ENCODE measurements at regions not wholly inside any gene's neighbourhood (a gene's known extent, or its start where the extent isn't known, plus 50 kb on each side); places are given as distances from the start of the nearest gene placed in this dataset.

- Histone ChIP-seq H3K79me2 (ENCODE audit: low read depth) (no peaks in the 10 kb centered on the region), H3K9me2 (ENCODE audit: insufficient read depth) (no peaks in the 10 kb centered on the region), H3F3A (ENCODE audit: insufficient read depth, low read depth) (peaks cover 21% of the 10 kb centered on the region; the same call in 1 of the 2 replicates), H3K9me3 (ENCODE audit: insufficient read depth, low read depth) (peaks cover 20% of the 10 kb centered on the region), H4K20me1 (ENCODE audit: insufficient read depth) (no peaks in the 10 kb centered on the region), H3K36me3 (ENCODE audit: low read depth) (no peaks in the 10 kb centered on the region), H3K27me3 (ENCODE audit: insufficient read depth, low read depth) (no peaks in the 10 kb centered on the region), H2AFZ (no peak overlapping the region), H3K27ac (no peak overlapping the region), H3K4me2 (no peak overlapping the region), H3K4me1 (replicated peaks; ENCODE audit: insufficient read depth) (peaks cover 30% of the 10 kb centered on the region), H3K4me3 (no peak overlapping the region)
- no peak for DNase-seq
- CTCF ChIA-PET = no interaction called here
- intact Hi-C loops (cut with micrococcal nuclease; ENCODE audit: unreplicated experiment) = no loop called here
- TF ChIP-seq CTCF (conservative IDR thresholded peaks at IDR 0.05) = no peak
- TF ChIP-seq EZH2 (IDR thresholded peaks at IDR 0.05; ENCODE audit: low read depth) = no peak
- POLR2A ChIA-PET (ENCODE audit: unreplicated experiment) = no interaction called here
- BruUV-seq (replicated peaks) = no TSS peak
Observed at GRCh38 chr2:12089496-12089895, 343.1 kb downstream of the LPIN1 start.

- H3K79me2 ChIP-seq (ENCODE audit: low read depth) = no peaks in the 10 kb centered on the region
- H3K27ac ChIP-seq = no peak overlapping the region
- peaks cover 20% of the 10 kb centered on the region for H3K9me3 ChIP-seq (ENCODE audit: insufficient read depth, low read depth)
- H3K36me3 ChIP-seq (ENCODE audit: low read depth) = no peaks in the 10 kb centered on the region
- ChIA-PET POLR2A (ENCODE audit: unreplicated experiment) (no interaction called here), CTCF (no interaction called here)
- H3K27me3 ChIP-seq (ENCODE audit: insufficient read depth, low read depth) = no peaks in the 10 kb centered on the region
- H4K20me1 ChIP-seq (ENCODE audit: insufficient read depth) = no peaks in the 10 kb centered on the region
- no peak for TF ChIP-seq EZH2 (IDR thresholded peaks at IDR 0.05; ENCODE audit: low read depth)
- TF ChIP-seq CTCF (conservative IDR thresholded peaks at IDR 0.05) = no peak
- H3F3A ChIP-seq (ENCODE audit: insufficient read depth, low read depth) = peaks cover 21% of the 10 kb centered on the region; the same call in 1 of the 2 replicates
- DNase-seq = no peak
- H3K4me3 ChIP-seq = no peak overlapping the region
- no TSS peak for BruUV-seq (replicated peaks)
- no peak overlapping the region for H3K4me2 ChIP-seq
- H3K4me1 ChIP-seq (replicated peaks; ENCODE audit: insufficient read depth) = peaks cover 30% of the 10 kb centered on the region
- H3K9me2 ChIP-seq (ENCODE audit: insufficient read depth) = no peaks in the 10 kb centered on the region
- intact Hi-C loops (cut with micrococcal nuclease; ENCODE audit: unreplicated experiment) = no loop called here
- no peak overlapping the region for H2AFZ ChIP-seq
Observed at GRCh38 chr2:12090072-12090471, 343.6 kb downstream of the LPIN1 start.

GRCh38 chr2:12090590-12090989, 344.2 kb downstream of the LPIN1 start:
- H3K4me1 ChIP-seq (replicated peaks; ENCODE audit: insufficient read depth) = peaks cover 30% of the 10 kb centered on the region
- no peak overlapping the region for H3K27ac ChIP-seq
- H3K9me3 ChIP-seq (ENCODE audit: insufficient read depth, low read depth) = peaks cover 20% of the 10 kb centered on the region
- H2AFZ ChIP-seq = no peak overlapping the region
- DNase-seq = no peak
- ChIA-PET POLR2A (ENCODE audit: unreplicated experiment) (no interaction called here), CTCF (no interaction called here)
- no peaks in the 10 kb centered on the region for H3K9me2 ChIP-seq (ENCODE audit: insufficient read depth)
- H3F3A ChIP-seq (ENCODE audit: insufficient read depth, low read depth) = peaks cover 21% of the 10 kb centered on the region; the same call in 1 of the 2 replicates
- H3K36me3 ChIP-seq (ENCODE audit: low read depth) = 0 out of 2 replicates have a peak, but pooled peaks cover 3% of the 10 kb centered on the region
- intact Hi-C loops (cut with micrococcal nuclease; ENCODE audit: unreplicated experiment) = no loop called here
- TF ChIP-seq EZH2 (IDR thresholded peaks at IDR 0.05; ENCODE audit: low read depth) = no peak
- no peak for TF ChIP-seq CTCF (conservative IDR thresholded peaks at IDR 0.05)
- H3K4me2 ChIP-seq = no peak overlapping the region
- H4K20me1 ChIP-seq (ENCODE audit: insufficient read depth) = no peaks in the 10 kb centered on the region
- no peaks in the 10 kb centered on the region for H3K79me2 ChIP-seq (ENCODE audit: low read depth)
- no peaks in the 10 kb centered on the region for H3K27me3 ChIP-seq (ENCODE audit: insufficient read depth, low read depth)
- no peak overlapping the region for H3K4me3 ChIP-seq
- BruUV-seq (replicated peaks) = no TSS peak
